ENCODE measurements at regions not wholly inside any gene's neighbourhood (a gene's known extent, or its start where the extent isn't known, plus 50 kb on each side); places are given as distances from the start of the nearest gene placed in this dataset.

DNA sequence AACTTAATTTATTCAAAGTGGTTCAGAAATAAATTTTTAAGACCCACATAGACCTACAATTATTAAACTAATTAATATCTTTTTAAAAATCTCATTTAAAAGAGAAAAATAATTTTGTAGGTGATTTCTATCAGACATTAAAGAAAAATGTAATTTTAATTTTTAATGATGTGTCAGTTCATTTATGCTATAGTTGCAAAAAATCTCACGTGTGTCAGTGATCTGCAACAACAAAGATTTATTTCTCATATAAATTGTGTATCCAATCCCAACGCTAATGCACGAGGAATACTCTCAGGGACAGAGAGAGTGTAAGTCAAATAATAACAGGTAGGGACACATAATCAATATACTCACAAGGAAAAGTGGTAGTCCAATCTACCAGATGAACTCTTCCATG lies 456.6 kb upstream of the CCDC54 start:
- H3K9me3 ChIP-seq (ENCODE audit: control insufficient read depth, insufficient read depth, low read length) = no peaks in the 10 kb centered on the region
- CTCF ChIA-PET = no interaction called here
- POLR2A ChIA-PET = no interaction called here
- H3K27me3 ChIP-seq (ENCODE audit: control insufficient read depth, insufficient read depth, low read length) = no peaks in the 10 kb centered on the region
- TF ChIP-seq CTCF (IDR thresholded peaks at IDR 0.05; ENCODE audit: low read depth, low read length) = no peak
- no peak overlapping the region for H3K27ac ChIP-seq (ENCODE audit: low read depth, low read length)
- no peak overlapping the region for H3K4me3 ChIP-seq (ENCODE audit: low read depth, low read length)
- DNase-seq (ENCODE audit: low read depth, low spot score) = no peak

- no peak for TF ChIP-seq CTCF (IDR thresholded peaks at IDR 0.05; ENCODE audit: low read depth, low read length)
- no peaks in the 10 kb centered on the region for H3K27me3 ChIP-seq (ENCODE audit: control insufficient read depth, insufficient read depth, low read length)
- ChIA-PET POLR2A (no interaction called here), CTCF (no interaction called here)
- H3K9me3 ChIP-seq (ENCODE audit: control insufficient read depth, insufficient read depth, low read length) = peaks cover under 1% of the 10 kb centered on the region; the same call in 1 of the 2 replicates
- H3K27ac ChIP-seq (ENCODE audit: low read depth, low read length) = no peak overlapping the region
- no peak for DNase-seq (ENCODE audit: low read depth, low spot score)
- no peak overlapping the region for H3K4me3 ChIP-seq (ENCODE audit: low read depth, low read length)
Measured at GRCh38 chr3:106929081-106929480, 448.2 kb upstream of the CCDC54 start.

DNA sequence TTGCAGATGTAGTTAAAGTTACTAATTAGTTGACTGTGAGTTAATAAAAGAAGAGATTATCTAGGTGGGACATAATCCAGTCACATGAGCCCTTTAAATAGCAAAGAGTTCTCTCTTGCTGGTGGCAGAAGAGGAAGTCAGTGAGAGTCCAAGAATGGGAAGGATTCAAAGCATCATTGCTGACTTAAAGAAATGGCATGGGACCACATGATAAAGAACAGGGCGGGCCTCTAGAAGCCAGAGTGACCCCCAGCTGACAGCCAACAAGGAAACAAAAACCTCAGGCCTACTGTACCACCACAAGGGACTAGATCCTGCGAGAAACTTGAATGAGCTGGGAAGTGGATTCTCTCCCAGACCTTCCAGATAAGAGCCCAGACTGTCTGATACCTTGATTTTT lies 447.2 kb upstream of the CCDC54 start:
- H3K27me3 ChIP-seq (ENCODE audit: control insufficient read depth, insufficient read depth, low read length) = no peaks in the 10 kb centered on the region
- TF ChIP-seq CTCF (IDR thresholded peaks at IDR 0.05; ENCODE audit: low read depth, low read length) = no peak
- H3K4me3 ChIP-seq (ENCODE audit: low read depth, low read length) = no peak overlapping the region
- ChIA-PET CTCF (no interaction called here), POLR2A (no interaction called here)
- H3K27ac ChIP-seq (ENCODE audit: low read depth, low read length) = no peak overlapping the region
- peaks cover 4% of the 10 kb centered on the region; the same call in 1 of the 2 replicates for H3K9me3 ChIP-seq (ENCODE audit: control insufficient read depth, insufficient read depth, low read length)
- DNase-seq (ENCODE audit: low read depth, low spot score) = no peak

DNA sequence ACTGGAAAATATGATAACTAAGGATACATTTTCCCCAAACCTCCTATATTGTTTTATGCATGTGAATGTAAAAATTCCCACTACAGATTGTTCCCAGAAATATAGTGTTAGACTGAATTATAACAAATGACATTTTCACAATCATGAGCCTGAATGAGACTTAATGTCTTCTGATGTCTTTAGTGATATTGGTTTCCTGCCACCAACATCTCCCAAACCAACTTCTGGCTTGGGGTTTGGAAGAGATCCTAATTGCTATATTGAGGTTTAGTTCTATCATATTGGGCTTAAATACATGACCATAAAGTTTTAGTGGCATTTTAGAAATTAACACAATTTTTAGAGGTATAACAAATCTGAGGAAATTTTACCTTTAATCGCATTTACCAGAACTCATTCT lies 445.3 kb upstream of the CCDC54 start:
- no peak for TF ChIP-seq CTCF (IDR thresholded peaks at IDR 0.05; ENCODE audit: low read depth, low read length)
- DNase-seq (ENCODE audit: low read depth, low spot score) = no peak
- ChIA-PET POLR2A (no interaction called here), CTCF (no interaction called here)
- Histone ChIP-seq H3K9me3 (ENCODE audit: control insufficient read depth, insufficient read depth, low read length) (peaks cover 4% of the 10 kb centered on the region; the same call in 1 of the 2 replicates), H3K27ac (ENCODE audit: low read depth, low read length) (no peak overlapping the region), H3K27me3 (ENCODE audit: control insufficient read depth, insufficient read depth, low read length) (no peaks in the 10 kb centered on the region), H3K4me3 (ENCODE audit: low read depth, low read length) (no peak overlapping the region)

- DNase-seq (ENCODE audit: low read depth, low spot score) = no peak
- no peak overlapping the region for H3K27ac ChIP-seq (ENCODE audit: low read depth, low read length)
- ChIA-PET CTCF (no interaction called here), POLR2A (no interaction called here)
- TF ChIP-seq CTCF (IDR thresholded peaks at IDR 0.05; ENCODE audit: low read depth, low read length) = no peak
- peaks cover 4% of the 10 kb centered on the region; the same call in 1 of the 2 replicates for H3K9me3 ChIP-seq (ENCODE audit: control insufficient read depth, insufficient read depth, low read length)
- no peak overlapping the region for H3K4me3 ChIP-seq (ENCODE audit: low read depth, low read length)
- no peaks in the 10 kb centered on the region for H3K27me3 ChIP-seq (ENCODE audit: control insufficient read depth, insufficient read depth, low read length)
Measured at GRCh38 chr3:106936337-106936736, 440.9 kb upstream of the CCDC54 start.
